Femur (tissue), 1 donor: ENCODE measurements at regions not wholly inside any gene's neighbourhood (a gene's known extent, or its start where the extent isn't known, plus 50 kb on each side); places are given as distances from the start of the nearest gene placed in this dataset.

Experiments
- DNase-seq: peaks from one replicate; pipeline ENCODE4 v3.0.0-alpha.2; 2017

DNA sequence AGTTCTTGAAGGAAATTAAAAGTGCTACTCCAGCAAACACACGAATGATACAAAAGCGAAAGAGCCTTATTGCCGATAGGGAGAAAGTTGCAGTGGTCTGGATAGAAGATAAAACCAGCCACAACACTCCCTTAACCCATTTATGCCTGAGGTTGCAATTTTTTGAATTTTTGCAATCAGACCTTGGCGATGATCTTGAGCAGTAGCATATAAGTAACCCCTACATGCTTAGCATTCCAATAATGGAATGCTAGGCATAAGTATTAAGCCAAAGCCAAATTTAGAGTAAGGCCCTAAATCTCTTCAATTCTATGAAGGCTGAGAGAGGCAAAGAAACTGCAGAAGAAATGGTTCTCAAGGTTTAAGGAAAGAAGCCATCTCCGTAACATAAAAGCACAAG is 153.5 kb downstream of the SLC28A3 start:
- DNase-seq = no peak

DNA sequence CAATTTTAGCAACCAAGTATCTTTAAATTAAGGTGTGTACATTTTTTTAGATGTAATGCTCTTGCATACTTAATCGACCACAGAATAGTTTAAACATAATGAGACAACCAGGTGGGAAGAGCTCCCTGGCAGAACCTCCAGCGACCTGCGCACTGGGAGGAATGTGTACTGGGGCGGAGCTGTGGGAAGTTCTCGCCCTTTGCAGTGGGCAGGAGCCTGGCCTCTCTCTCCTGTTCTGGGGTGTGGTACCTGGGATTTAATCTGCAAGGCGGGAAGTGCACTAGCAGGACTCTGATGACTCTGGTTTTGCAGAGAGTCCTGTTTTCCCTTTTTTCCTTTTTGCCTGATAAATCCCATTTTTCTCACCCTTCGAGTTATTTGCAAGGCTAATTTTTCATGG is 150.7 kb downstream of the SLC28A3 start:
- no peak for DNase-seq

- DNase-seq = no peak
Observed at GRCh38 chr9:84190411-84190810, 150.1 kb downstream of the SLC28A3 start.

DNA sequence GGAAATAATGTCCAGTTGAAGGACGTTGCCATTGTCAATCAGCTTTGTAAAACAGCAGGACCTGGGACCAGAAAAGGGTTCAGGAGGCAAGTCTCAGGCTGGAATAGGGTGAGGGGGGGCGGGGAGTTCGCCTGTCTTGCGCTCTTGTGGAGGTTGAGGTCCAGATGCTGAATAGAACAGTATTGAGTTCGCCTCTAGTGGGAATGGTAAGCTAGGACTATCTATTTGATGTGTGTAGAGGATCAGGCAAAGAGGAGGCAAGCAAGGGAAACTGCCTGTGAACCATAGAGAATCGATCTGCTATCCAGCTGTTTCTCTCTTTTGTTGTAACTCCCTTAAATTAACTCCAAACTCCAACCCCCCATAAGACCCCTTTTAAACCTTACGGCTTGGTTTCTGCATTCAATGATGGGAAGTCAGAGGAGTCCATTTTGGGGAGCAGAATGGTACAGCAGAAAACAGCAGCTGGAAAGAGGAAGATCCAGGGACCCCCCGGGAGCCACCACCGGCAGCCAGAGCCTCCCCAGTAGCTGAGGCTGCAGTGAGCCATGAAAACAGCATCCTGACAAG is 133.7 kb downstream of the SLC28A3 start:
- DNase-seq = no peak

DNA sequence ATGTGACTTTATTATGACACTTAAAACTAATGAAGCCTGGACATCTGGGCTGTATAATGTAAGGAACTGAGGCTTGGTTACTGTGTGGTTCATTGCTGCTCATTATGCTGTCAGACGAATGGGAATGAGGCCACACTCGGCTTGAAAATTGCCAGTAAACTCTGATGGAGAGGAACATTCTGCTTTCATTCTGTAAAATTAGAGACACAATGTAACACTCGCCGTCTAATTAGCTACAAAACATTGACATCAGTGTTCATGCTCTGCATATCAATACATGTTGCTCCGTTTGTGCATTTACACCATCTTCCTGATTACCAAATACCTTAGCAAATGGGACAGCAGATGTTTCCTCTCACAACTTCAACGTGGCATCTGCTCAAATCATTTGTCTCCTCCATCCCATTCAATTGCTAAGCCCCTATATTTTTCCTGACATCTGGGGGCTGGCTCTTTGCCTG is 133.0 kb downstream of the SLC28A3 start:
- peak; percentile 27 for DNase-seq

DNA sequence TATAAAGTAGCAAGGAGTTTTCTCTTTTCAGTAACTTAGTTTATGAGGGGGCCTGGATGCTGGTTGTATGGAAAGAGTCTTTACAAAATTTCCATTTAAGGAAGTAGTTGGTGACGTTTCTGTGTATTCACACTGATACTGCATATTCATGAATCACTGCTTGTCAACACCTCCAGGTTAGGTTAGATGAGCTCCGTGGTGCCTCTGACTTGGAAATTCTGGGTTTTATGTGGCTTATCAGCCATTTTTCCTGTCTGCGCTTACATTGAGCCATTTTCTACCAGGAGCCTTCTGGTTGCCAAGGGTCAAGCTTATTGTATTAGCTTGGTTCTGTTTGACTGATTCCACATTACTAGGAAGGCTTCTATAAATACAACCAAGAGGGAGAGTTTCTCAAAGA is 128.3 kb downstream of the SLC28A3 start:
- DNase-seq = no peak

GRCh38 chr9:84212982-84213381 is 127.6 kb downstream of the SLC28A3 start:
- DNase-seq = no peak

DNA sequence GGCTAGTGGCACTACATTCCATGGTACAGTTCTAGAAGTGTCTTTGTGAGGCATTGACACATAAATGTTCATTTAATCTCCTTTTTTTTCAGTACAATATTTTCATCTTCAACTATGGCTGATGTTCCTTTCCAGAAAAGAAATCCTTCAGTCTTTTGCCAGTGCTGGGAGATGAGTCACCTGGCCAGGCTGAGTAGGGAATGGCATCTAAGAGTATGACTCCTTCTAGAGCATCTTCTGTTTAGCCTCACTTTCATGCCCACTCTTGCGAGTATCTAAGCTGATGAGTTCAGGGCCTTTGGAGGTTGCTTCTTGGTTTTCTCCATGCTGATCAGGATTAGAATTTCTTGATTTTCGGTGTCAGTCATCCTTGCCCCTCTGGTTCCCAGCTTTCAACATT is 124.4 kb downstream of the SLC28A3 start:
- no peak for DNase-seq

DNA sequence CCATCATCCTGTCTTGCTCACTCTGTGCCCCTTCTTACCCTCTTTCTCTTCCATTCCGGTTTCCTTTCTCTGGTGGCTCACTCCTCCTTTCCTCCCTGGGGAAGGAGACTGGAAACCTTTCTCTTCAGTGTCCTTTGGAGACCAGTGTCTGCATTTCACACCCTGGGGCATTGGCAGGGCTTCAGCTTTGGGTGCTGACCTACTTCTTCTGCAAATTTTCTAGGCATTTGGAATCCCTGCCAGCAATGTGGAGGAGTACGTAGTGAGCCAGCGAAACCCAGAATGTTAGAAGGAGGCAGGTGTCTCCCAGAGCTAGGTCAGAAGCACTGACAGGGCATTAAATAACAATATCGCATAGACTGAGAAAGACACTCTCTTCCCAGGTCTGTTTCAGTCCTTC is 122.2 kb downstream of the SLC28A3 start:
- DNase-seq = no peak

DNA sequence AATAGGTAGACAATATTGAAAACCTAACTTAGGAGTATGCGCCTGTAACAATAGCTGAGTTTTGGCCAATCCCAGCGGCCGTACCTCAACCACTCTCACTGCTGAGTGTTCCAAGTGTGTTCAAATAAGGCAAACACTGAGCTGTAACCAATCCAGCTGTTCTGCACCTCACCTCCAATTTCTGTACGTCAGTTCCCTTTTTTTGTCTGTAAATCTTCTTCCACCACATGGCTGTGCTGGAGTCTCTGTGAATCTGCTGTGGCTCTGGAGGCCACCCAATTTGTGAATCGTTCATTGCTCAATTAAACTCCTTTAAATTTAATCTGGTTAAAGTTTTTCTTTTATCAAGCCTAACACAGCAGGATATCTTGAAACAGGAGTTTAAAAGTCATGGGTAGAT is 116.3 kb downstream of the SLC28A3 start:
- no peak for DNase-seq
